CD4-positive, alpha-beta T cell (primary cell): ENCODE measurements at regions not wholly inside any gene's neighbourhood (a gene's known extent, or its start where the extent isn't known, plus 50 kb on each side); places are given as distances from the start of the nearest gene placed in this dataset.

ENCODE experiments used
- ATAC-seq: fragments of 200-7000 bp; cut with Tn5 transposase; one replicate; pipeline ENCODE4 v1.10.0; 2022; ENCODE audit warnings: mild to moderate bottlenecking; ENCODE audit not compliant: poor library complexity
- CTCF ChIA-PET: fragments of 350-600 bp; sonication (Branson Sonifier 250); formaldehyde crosslinking; loops from one replicate; lab custom pipeline; 2021; ENCODE audit warnings: antibody characterized with exemption, inconsistent platforms; lab: Charles Lee
- POLR2A ChIA-PET: fragments of 350-600 bp; sonication (Branson Sonifier 250); formaldehyde crosslinking; loops from one replicate; lab custom pipeline; 2021; ENCODE audit warnings: antibody characterized with exemption, inconsistent platforms; lab: Charles Lee
- DNase-seq, 14 experiments: peaks; one replicate each; pipeline ENCODE4 v3.0.0-alpha.2; 2013 to 2020; ENCODE audit warnings: mixed read lengths in 2 of 14
- H3K27ac ChIP-seq, 2 donors: one replicate each; pipeline versions ENCODE4 v1.5.1 to v1.7.0; 2013; ENCODE audit warnings: low read length in 2 of 2, low read depth in 1 of 2, mild to moderate bottlenecking in 1 of 2
- H3K27me3 ChIP-seq, 2 experiments: 1 replicate in 1 of 2; 2 replicates in 1 of 2; pipeline versions ENCODE4 v1.6.1 to v1.7.0; 2013; ENCODE audit warnings: low read length in 2 of 2, control low read depth in 1 of 2, mild to moderate bottlenecking in 1 of 2, moderate library complexity in 1 of 2; ENCODE audit not compliant: insufficient read depth in 2 of 2, control insufficient read depth in 1 of 2
- H3K36me3 ChIP-seq: one replicate; pipeline ENCODE4 v1.6.1; 2013; ENCODE audit warnings: low read length, control low read depth; ENCODE audit not compliant: insufficient read depth
- H3K4me1 ChIP-seq: one replicate; pipeline ENCODE4 v1.6.1; 2013; ENCODE audit warnings: low read length, control low read depth; ENCODE audit not compliant: insufficient read depth
- H3K4me3 ChIP-seq: one replicate; pipeline ENCODE4 v1.5.1; 2013; ENCODE audit warnings: mild to moderate bottlenecking, low read length, moderate library complexity
- H3K9me3 ChIP-seq, 2 experiments: 1 replicate in 1 of 2; 2 replicates in 1 of 2; pipeline versions ENCODE4 v1.6.1 to v1.7.0; 2013; ENCODE audit warnings: low read length in 2 of 2, mild to moderate bottlenecking in 2 of 2, control low read depth in 1 of 2, moderate library complexity in 1 of 2; ENCODE audit not compliant: control insufficient read depth in 1 of 2, insufficient read depth in 1 of 2
- H3K27ac Mint-ChIP-seq: one replicate; pipeline ENCODE4 v1.8.0; 2020; ENCODE audit warnings: mixed read lengths
- H3K27me3 Mint-ChIP-seq: one replicate; pipeline ENCODE4 v1.8.0; 2021; ENCODE audit warnings: mixed read lengths
- H3K36me3 Mint-ChIP-seq: one replicate; pipeline ENCODE4 v1.8.0; 2021; ENCODE audit warnings: low read depth, mixed read lengths
- H3K4me1 Mint-ChIP-seq: one replicate; pipeline ENCODE4 v1.8.0; 2021; ENCODE audit warnings: low read depth, mixed read lengths
- H3K4me3 Mint-ChIP-seq: one replicate; pipeline ENCODE4 v1.8.0; 2020; ENCODE audit warnings: mild to moderate bottlenecking, mixed read lengths
- H3K9me3 Mint-ChIP-seq: one replicate; pipeline ENCODE4 v1.8.0; 2020; ENCODE audit warnings: mixed read lengths
- intact Hi-C, 2 experiments: fragments of 100-400 bp; cut with DNase I in 1 of 2; cut with micrococcal nuclease in 1 of 2; formaldehyde crosslinking; loops; one replicate each; pipeline versions ENCODE4 v1.15.1 to v1.9.0; 2023 to 2025; cut with DNase I, micrococcal nuclease
- TF ChIP-seq, protein P1 (sequence below): fragments of 200-600 bp; IDR thresholded peaks from one replicate; pipeline ENCODE4 v1.8.0; 2022; ENCODE audit warnings: antibody characterized with exemption, mild to moderate bottlenecking

DNA sequence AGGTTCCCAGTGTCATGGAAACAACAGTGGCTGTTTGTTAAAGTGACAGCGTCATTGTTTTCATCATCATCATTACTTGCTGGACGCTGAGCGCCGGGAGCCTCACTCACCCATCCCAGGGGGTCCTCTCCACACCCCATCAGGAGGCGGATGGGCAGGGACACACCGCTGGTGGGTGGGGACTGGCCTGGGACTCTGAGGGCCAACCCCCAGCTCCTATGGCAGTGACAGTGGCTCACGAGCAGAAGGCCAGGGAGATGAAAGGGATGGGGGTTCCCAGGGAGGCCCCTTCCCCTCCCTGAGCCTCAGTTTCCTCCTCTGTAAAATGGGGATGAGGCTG is 76.6 kb upstream of the PRR5 start:
- Histone ChIP-seq H3K4me1 (peaks cover 26% of the 10 kb centered on the region), H3K9me3 (no peaks in the 10 kb centered on the region), H3K27me3 (no peaks in the 10 kb centered on the region), H3K27ac (no peak overlapping the region), H3K4me3 (no peak overlapping the region), H3K36me3 (no peaks in the 10 kb centered on the region)
- H3K27ac Mint-ChIP-seq: no peak overlapping the region
- CTCF ChIA-PET: interaction anchor here (4.1 kb wide), 1 partner anchor 632 kb away, joined by 24 read pairs; no protein-coding TSS in a partner anchor
- H3K9me3 Mint-ChIP-seq: no peaks in the 10 kb centered on the region
- intact Hi-C loops: loop anchor here (2.0 to 10.0 kb wide), 6 partner anchors 57 to 1393 kb away; partner anchors contain the start of gene PARVG (in 1 of the 2)
- no peaks in the 10 kb centered on the region for H3K36me3 Mint-ChIP-seq
- H3K4me1 Mint-ChIP-seq: no peaks in the 10 kb centered on the region
- no peak overlapping the region for H3K4me3 Mint-ChIP-seq
- DNase-seq: no peak
- POLR2A ChIA-PET: no interaction called here
- ATAC-seq: no peak
- H3K27me3 Mint-ChIP-seq: no peaks in the 10 kb centered on the region
- TF ChIP-seq, protein P1, sequence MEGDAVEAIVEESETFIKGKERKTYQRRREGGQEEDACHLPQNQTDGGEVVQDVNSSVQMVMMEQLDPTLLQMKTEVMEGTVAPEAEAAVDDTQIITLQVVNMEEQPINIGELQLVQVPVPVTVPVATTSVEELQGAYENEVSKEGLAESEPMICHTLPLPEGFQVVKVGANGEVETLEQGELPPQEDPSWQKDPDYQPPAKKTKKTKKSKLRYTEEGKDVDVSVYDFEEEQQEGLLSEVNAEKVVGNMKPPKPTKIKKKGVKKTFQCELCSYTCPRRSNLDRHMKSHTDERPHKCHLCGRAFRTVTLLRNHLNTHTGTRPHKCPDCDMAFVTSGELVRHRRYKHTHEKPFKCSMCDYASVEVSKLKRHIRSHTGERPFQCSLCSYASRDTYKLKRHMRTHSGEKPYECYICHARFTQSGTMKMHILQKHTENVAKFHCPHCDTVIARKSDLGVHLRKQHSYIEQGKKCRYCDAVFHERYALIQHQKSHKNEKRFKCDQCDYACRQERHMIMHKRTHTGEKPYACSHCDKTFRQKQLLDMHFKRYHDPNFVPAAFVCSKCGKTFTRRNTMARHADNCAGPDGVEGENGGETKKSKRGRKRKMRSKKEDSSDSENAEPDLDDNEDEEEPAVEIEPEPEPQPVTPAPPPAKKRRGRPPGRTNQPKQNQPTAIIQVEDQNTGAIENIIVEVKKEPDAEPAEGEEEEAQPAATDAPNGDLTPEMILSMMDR: no peak

DNA sequence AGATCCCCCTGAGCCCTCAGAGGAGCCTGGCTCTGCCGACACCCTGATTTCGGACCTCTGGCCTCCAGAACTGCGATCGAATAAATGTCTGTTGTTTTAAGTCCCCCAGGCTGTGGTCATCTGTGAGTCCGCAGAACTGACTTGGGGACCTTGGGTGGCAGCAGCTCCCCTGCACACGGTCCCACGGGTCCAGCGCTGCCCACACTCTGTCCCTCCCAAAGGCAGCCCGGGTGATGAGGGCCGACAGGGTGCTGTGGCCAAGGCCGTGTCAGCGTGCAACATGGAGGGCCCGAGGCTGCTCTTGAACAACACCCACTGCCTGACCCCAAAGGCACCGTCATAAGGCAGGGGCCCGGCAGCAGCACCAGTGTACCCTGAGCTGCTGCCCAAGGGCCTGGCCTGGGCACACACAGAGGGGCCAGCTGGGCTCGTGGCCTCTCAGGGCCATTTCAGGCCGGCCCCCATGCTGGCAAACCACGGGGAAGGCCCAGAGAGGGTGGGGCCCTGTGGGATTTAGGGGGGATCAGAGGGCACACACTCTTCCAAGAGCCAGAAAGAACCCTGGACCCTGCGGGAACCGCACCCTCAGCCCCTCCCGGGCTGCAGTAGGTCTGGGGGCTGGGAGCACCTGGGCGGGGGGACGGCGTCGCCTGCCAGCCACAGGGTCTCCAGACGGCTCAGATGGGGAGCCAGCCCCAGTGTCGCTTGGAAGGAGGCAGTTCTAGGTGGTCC is 77.1 kb upstream of the PRR5 start:
- POLR2A ChIA-PET: no interaction called here
- ATAC-seq: no peak
- H3K9me3 Mint-ChIP-seq: no peaks in the 10 kb centered on the region

DNA sequence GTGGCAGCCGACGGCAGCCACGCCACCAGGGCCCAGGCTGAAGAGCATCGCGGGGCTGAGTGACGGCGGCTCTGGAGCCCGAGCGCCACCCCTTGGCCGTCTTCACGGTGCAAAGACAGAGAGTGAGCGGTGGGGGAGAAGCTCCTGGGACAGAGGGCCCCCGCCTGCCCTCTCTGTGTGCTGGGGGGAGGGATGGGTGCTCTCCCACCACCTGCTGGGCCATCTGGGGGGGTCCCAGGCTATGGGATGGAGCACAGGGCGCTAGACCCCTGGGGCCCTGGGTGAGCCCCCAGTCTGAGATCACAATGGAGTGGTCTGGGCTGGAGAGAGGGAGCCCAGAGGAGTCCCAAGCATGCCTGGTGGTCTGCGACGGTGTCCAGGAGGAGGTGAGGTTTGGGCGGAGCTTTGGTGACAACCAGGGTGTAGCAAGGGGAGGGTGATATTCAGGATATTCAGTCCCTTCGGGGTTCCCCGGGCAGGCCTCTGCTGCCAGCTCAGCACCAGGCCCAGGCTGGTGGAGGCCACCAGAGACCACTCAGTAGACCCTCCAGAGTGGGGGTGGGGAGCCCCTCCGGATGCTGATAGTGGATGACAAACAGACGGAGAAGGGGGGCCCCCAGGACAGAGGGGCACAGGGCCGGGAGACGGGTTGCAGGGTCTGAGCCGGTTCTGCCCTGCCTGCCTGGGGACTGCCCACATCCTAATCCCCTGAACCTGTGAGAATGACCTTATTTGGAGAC is 78.1 kb upstream of the PRR5 start:
- Mint-ChIP-seq H3K36me3 (no peaks in the 10 kb centered on the region), H3K27me3 (no peaks in the 10 kb centered on the region), H3K9me3 (no peaks in the 10 kb centered on the region), H3K4me1 (no peaks in the 10 kb centered on the region), H3K4me3 (no peak overlapping the region), H3K27ac (peak overlapping the region; percentile 67)
- no peak overlapping the region for H3K27ac ChIP-seq
- H3K9me3 ChIP-seq: no peaks in the 10 kb centered on the region
- no peak overlapping the region for H3K4me3 ChIP-seq
- intact Hi-C loops: loop anchor here (2.0 to 10.0 kb wide), 5 partner anchors 125 to 1235 kb away; partner anchors contain the start of genes RTL6 (in 2 of the 2) and PARVG (in 1 of the 2)
- ATAC-seq: no peak
- TF ChIP-seq, protein P1: no peak
- H3K27me3 ChIP-seq: no peaks in the 10 kb centered on the region
- POLR2A ChIA-PET: no interaction called here
- peaks cover 38% of the 10 kb centered on the region for H3K4me1 ChIP-seq
- CTCF ChIA-PET: interaction anchor here (1.1 kb wide), 1 partner anchor 630 kb away, joined by 3 read pairs; no protein-coding TSS in a partner anchor
- no peaks in the 10 kb centered on the region for H3K36me3 ChIP-seq
- peak in 3 of 14 experiments; percentile 21 to 66 (median 54) for DNase-seq

More for the DNA sequence above, 77.1 kb upstream of the PRR5 start:
- H3K4me1 ChIP-seq: peaks cover 31% of the 10 kb centered on the region
- CTCF ChIA-PET: interaction anchor here (4.1 kb wide), 1 partner anchor 631 kb away, joined by 24 read pairs; no protein-coding TSS in a partner anchor
- H3K36me3 ChIP-seq: no peaks in the 10 kb centered on the region
- no peak for DNase-seq
- no peak overlapping the region for H3K4me3 ChIP-seq
- intact Hi-C loops: loop anchor here (2.0 to 10.0 kb wide), 7 partner anchors 57 to 1393 kb away; partner anchors contain the start of genes PARVG (in 1 of the 2) and RTL6 (in 1 of the 2)
- TF ChIP-seq, protein P1: no peak
- Mint-ChIP-seq H3K4me1 (no peaks in the 10 kb centered on the region), H3K4me3 (no peak overlapping the region), H3K27me3 (no peaks in the 10 kb centered on the region), H3K36me3 (no peaks in the 10 kb centered on the region), H3K27ac (no peak overlapping the region)
- no peaks in the 10 kb centered on the region for H3K9me3 ChIP-seq
- H3K27ac ChIP-seq: no peak overlapping the region
- no peaks in the 10 kb centered on the region for H3K27me3 ChIP-seq
